GM21367 (cell line): ENCODE measurements at regions not wholly inside any gene's neighbourhood (a gene's known extent, or its start where the extent isn't known, plus 50 kb on each side); places are given as distances from the start of the nearest gene placed in this dataset.

Experiments
- ATAC-seq: cut with Tn5 transposase; IDR thresholded peaks from one replicate; pipeline ENCODE4 v1.9.1; 2021; ENCODE audit not compliant: unreplicated experiment

- ATAC-seq, result no peak
Measured at GRCh38 chr7:156140447-156140846, 328.2 kb upstream of the SHH start.

GRCh38 chr7:156139633-156140032 lies 327.4 kb upstream of the SHH start:
- ATAC-seq, result no peak

GRCh38 chr7:156139112-156139511 lies 326.8 kb upstream of the SHH start:
- no peak for ATAC-seq

GRCh38 chr7:156131881-156132280 lies 319.6 kb upstream of the SHH start:
- ATAC-seq, result no peak

- ATAC-seq, result no peak
Measured at GRCh38 chr7:156129522-156129921, 317.3 kb upstream of the SHH start.

GRCh38 chr7:156128496-156128895 lies 316.2 kb upstream of the SHH start:
- no peak for ATAC-seq

GRCh38 chr7:156127166-156128134 lies 315.2 kb upstream of the SHH start:
- no peak for ATAC-seq

- ATAC-seq, result no peak
Measured at GRCh38 chr7:156125841-156126730, 313.8 kb upstream of the SHH start.

GRCh38 chr7:156124356-156124755 lies 312.1 kb upstream of the SHH start:
- ATAC-seq, result no peak

- no peak for ATAC-seq
Measured at GRCh38 chr7:156123362-156123761, 311.1 kb upstream of the SHH start.

GRCh38 chr7:156122752-156123354 lies 310.6 kb upstream of the SHH start:
- ATAC-seq, result no peak

- no peak for ATAC-seq
Measured at GRCh38 chr7:156121956-156122355, 309.7 kb upstream of the SHH start.

GRCh38 chr7:156121434-156121833 lies 309.2 kb upstream of the SHH start:
- ATAC-seq, result no peak

GRCh38 chr7:156120552-156120951 lies 308.3 kb upstream of the SHH start:
- no peak for ATAC-seq

GRCh38 chr7:156119771-156120170 lies 307.5 kb upstream of the SHH start:
- ATAC-seq, result no peak

GRCh38 chr7:156118248-156118645 lies 306.0 kb upstream of the SHH start:
- ATAC-seq, result no peak

- no peak for ATAC-seq
Measured at GRCh38 chr7:156117542-156118247, 305.4 kb upstream of the SHH start.

- ATAC-seq, result no peak
Measured at GRCh38 chr7:156116514-156117215, 304.4 kb upstream of the SHH start.

GRCh38 chr7:156115582-156115981 lies 303.3 kb upstream of the SHH start:
- no peak for ATAC-seq

GRCh38 chr7:156113731-156114130 lies 301.5 kb upstream of the SHH start:
- no peak for ATAC-seq
